AML-193 (cell line): ENCODE measurements at regions not wholly inside any gene's neighbourhood (a gene's known extent, or its start where the extent isn't known, plus 50 kb on each side); places are given as distances from the start of the nearest gene placed in this dataset.
"Not testable (repeated sequence)": the region's sequence is repeated elsewhere in the genome, so short reads cannot be mapped to it uniquely, and the experiment has no call there.

Experiments used
- DNase-seq, 2 experiments: peaks; one replicate each; lab custom pipeline; 2025; lab: John Stamatoyannopoulos, UW

- DNase-seq: no peak
Measured at GRCh38 chr12:68387338-68387737, 55.2 kb upstream of the MDM1 start.

- peak; percentile 59 to 67 for DNase-seq
Measured at GRCh38 chr12:68389305-68389704, 57.1 kb upstream of the MDM1 start.

GRCh38 chr12:68391937-68392336 lies 59.8 kb upstream of the MDM1 start:
- DNase-seq: no peak

GRCh38 chr12:68392376-68392775 lies 60.2 kb upstream of the MDM1 start:
- DNase-seq: no peak

- DNase-seq: no peak
Measured at GRCh38 chr12:68393417-68393816, 61.3 kb upstream of the MDM1 start.

GRCh38 chr12:68397566-68398158 lies 65.5 kb upstream of the MDM1 start:
- no peak for DNase-seq

- not testable (repeated sequence) for DNase-seq
Measured at GRCh38 chr12:68398689-68399088, 66.5 kb upstream of the MDM1 start.

- no peak for DNase-seq
Measured at GRCh38 chr12:68400226-68400829, 68.2 kb upstream of the MDM1 start.

- DNase-seq: no peak
Measured at GRCh38 chr12:68402422-68402821, 70.3 kb upstream of the MDM1 start.

- DNase-seq: no peak
Measured at GRCh38 chr12:68403296-68403695, 71.1 kb upstream of the MDM1 start.

- no peak for DNase-seq
Measured at GRCh38 chr12:68403711-68404110, 71.5 kb upstream of the MDM1 start.

- DNase-seq: peak in 1 of 2 experiments; percentile 53
Measured at GRCh38 chr12:68405343-68405781, 73.2 kb upstream of the MDM1 start.

GRCh38 chr12:68406134-68406576 lies 74.0 kb upstream of the MDM1 start:
- peak; percentile 87 to 88 for DNase-seq

- DNase-seq: no peak
Measured at GRCh38 chr12:68406911-68407310, 74.7 kb upstream of the MDM1 start.

GRCh38 chr12:68410018-68410660 lies 78.0 kb upstream of the MDM1 start:
- DNase-seq: no peak

- no peak for DNase-seq
Measured at GRCh38 chr12:68411371-68411770, 79.2 kb upstream of the MDM1 start.

- no peak for DNase-seq
Measured at GRCh38 chr12:68414988-68415387, 82.8 kb upstream of the MDM1 start.

GRCh38 chr12:68416350-68416749 lies 84.2 kb upstream of the MDM1 start:
- DNase-seq: no peak

- no peak for DNase-seq
Measured at GRCh38 chr12:68416826-68417225, 84.7 kb upstream of the MDM1 start.

GRCh38 chr12:68418137-68418460 lies 85.9 kb upstream of the MDM1 start:
- no peak for DNase-seq

- no peak for DNase-seq
Measured at GRCh38 chr12:68420225-68421010, 88.3 kb upstream of the MDM1 start.

GRCh38 chr12:68422159-68422558 lies 90.0 kb upstream of the MDM1 start:
- DNase-seq: no peak
